NAMALWA (cell line): ENCODE measurements at regions not wholly inside any gene's neighbourhood (a gene's known extent, or its start where the extent isn't known, plus 50 kb on each side); places are given as distances from the start of the nearest gene placed in this dataset.
"Not testable (repeated sequence)": the region's sequence is repeated elsewhere in the genome, so short reads cannot be mapped to it uniquely, and the experiment has no call there.

Experiments used
- DNase-seq: peaks from one replicate; pipeline ENCODE4 v3.0.0-alpha.2; 2015; ENCODE audit warnings: low spot score

- DNase-seq = no peak
Measured at GRCh38 chr2:8370258-8370802, 311.5 kb upstream of the ID2 start.

- DNase-seq = no peak
Measured at GRCh38 chr2:8371653-8372052, 310.2 kb upstream of the ID2 start.

GRCh38 chr2:8374782-8375181, 307.1 kb upstream of the ID2 start:
- DNase-seq = no peak

GRCh38 chr2:8376603-8377410, 305.0 kb upstream of the ID2 start:
- no peak for DNase-seq

- DNase-seq = no peak
Measured at GRCh38 chr2:8378016-8378810, 303.6 kb upstream of the ID2 start.

GRCh38 chr2:8379128-8379527, 302.7 kb upstream of the ID2 start:
- no peak for DNase-seq

- DNase-seq = no peak
Measured at GRCh38 chr2:8379549-8379948, 302.3 kb upstream of the ID2 start.

GRCh38 chr2:8380026-8380425, 301.8 kb upstream of the ID2 start:
- no peak for DNase-seq

- DNase-seq = peak; percentile 50
Measured at GRCh38 chr2:8380566-8380965, 301.3 kb upstream of the ID2 start.

GRCh38 chr2:8382485-8382884, 299.4 kb upstream of the ID2 start:
- DNase-seq = no peak

GRCh38 chr2:8386748-8387147, 295.1 kb upstream of the ID2 start:
- DNase-seq = not testable (repeated sequence)

- no peak for DNase-seq
Measured at GRCh38 chr2:8388781-8389180, 293.1 kb upstream of the ID2 start.

- DNase-seq = no peak
Measured at GRCh38 chr2:8389431-8390108, 292.3 kb upstream of the ID2 start.

GRCh38 chr2:8391126-8391525, 290.7 kb upstream of the ID2 start:
- DNase-seq = no peak

- DNase-seq = no peak
Measured at GRCh38 chr2:8391584-8391983, 290.3 kb upstream of the ID2 start.

- DNase-seq = no peak
Measured at GRCh38 chr2:8392098-8392866, 289.6 kb upstream of the ID2 start.

GRCh38 chr2:8393506-8393905, 288.4 kb upstream of the ID2 start:
- DNase-seq = no peak

- DNase-seq = no peak
Measured at GRCh38 chr2:8394131-8394530, 287.7 kb upstream of the ID2 start.

- no peak for DNase-seq
Measured at GRCh38 chr2:8394569-8395359, 287.1 kb upstream of the ID2 start.

- no peak for DNase-seq
Measured at GRCh38 chr2:8395718-8396117, 286.1 kb upstream of the ID2 start.
